ENCODE measurements at regions not wholly inside any gene's neighbourhood (a gene's known extent, or its start where the extent isn't known, plus 50 kb on each side); places are given as distances from the start of the nearest gene placed in this dataset.
A peak's percentile ranks its signal among the peaks of the same experiment; 100 is the strongest.

DNA sequence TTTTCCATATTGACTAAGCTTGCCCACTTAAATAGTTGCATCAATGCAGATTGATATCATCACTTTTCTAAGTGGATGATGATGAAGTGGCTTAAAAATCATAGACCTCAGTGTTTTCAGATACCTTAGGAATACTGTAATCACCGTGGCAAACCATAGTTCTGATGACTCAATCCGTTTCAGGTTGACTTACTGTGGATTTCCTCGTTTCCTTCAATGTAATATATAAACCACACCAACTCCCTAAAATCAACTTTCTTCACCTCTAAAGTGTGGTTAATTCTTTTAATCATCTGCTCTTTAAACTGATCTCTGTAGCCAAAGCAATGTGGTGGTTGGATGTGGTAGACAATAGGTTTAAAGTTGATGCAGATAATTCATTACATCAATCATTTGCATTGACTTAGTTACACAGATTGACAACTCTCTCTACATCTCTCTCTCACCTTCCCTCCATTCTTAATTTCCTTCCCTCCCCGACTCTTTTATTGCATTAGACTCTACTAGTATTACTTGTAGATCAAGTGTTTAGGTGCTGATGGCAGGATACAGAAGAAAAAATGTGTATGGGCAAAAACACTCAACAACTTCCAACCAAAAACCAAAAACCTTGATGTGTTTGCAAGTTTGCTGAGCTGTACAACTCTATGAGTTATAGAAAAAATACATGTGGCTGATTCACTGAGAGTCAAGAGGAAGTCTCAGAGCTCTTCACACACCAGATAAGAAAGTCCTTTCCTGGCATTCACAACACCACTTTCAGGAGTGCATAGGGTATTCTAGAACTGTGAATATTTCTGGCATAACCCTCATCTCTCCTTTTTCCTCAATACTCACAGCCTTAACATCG is 243.5 kb downstream of the NFKBIZ start:
- no peak for TF ChIP-seq CTCF (IDR thresholded peaks at IDR 0.05; ENCODE audit: unreplicated experiment)
- no peak overlapping the region for H3K4me3 Mint-ChIP-seq (ENCODE audit: unreplicated experiment)
- peaks cover 30% of the 10 kb centered on the region for H3K4me1 Mint-ChIP-seq (ENCODE audit: unreplicated experiment)
- peak overlapping the region; percentile 88 for H3K27ac Mint-ChIP-seq (ENCODE audit: unreplicated experiment)
- no peaks in the 10 kb centered on the region for H3K9me3 Mint-ChIP-seq (ENCODE audit: unreplicated experiment)
- no peak for DNase-seq (ENCODE audit: low spot score)
- peaks cover 4% of the 10 kb centered on the region for H3K36me3 Mint-ChIP-seq (ENCODE audit: low read depth, unreplicated experiment)
- H3K27me3 Mint-ChIP-seq (ENCODE audit: unreplicated experiment), result peaks cover 1% of the 10 kb centered on the region

DNA sequence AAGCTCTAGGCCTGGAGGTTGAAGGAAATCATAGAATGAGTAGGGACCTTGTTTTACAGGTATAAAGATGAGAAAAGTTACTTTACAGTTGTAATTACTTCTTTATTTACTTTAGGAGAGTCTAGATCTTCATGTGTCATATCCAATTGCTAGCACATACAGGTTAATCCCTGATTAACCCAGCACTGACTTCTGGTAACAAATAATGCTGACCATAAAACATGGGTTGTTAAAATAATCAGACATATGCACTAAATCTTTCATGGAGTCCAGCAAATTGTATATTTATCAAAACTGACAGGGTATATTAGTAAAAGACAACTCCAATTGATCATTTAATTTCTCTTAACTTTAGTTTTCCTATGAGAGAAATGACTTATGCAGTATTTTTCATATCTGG is 245.2 kb downstream of the NFKBIZ start:
- no peak for TF ChIP-seq CTCF (IDR thresholded peaks at IDR 0.05; ENCODE audit: unreplicated experiment)
- Mint-ChIP-seq H3K4me3 (ENCODE audit: unreplicated experiment) (no peak overlapping the region), H3K36me3 (ENCODE audit: low read depth, unreplicated experiment) (peaks cover 4% of the 10 kb centered on the region), H3K27me3 (ENCODE audit: unreplicated experiment) (peaks cover 1% of the 10 kb centered on the region), H3K9me3 (ENCODE audit: unreplicated experiment) (no peaks in the 10 kb centered on the region), H3K27ac (ENCODE audit: unreplicated experiment) (no peak overlapping the region), H3K4me1 (ENCODE audit: unreplicated experiment) (peaks cover 30% of the 10 kb centered on the region)
- no peak for DNase-seq (ENCODE audit: low spot score)

- no peak overlapping the region for H3K27ac Mint-ChIP-seq (ENCODE audit: unreplicated experiment)
- no peak overlapping the region for H3K4me3 Mint-ChIP-seq (ENCODE audit: unreplicated experiment)
- H3K27me3 Mint-ChIP-seq (ENCODE audit: unreplicated experiment), result peaks cover 1% of the 10 kb centered on the region
- no peak for DNase-seq (ENCODE audit: low spot score)
- H3K9me3 Mint-ChIP-seq (ENCODE audit: unreplicated experiment), result no peaks in the 10 kb centered on the region
- H3K4me1 Mint-ChIP-seq (ENCODE audit: unreplicated experiment), result peaks cover 27% of the 10 kb centered on the region
- TF ChIP-seq CTCF (IDR thresholded peaks at IDR 0.05; ENCODE audit: unreplicated experiment), result no peak
- H3K36me3 Mint-ChIP-seq (ENCODE audit: low read depth, unreplicated experiment), result peaks cover 4% of the 10 kb centered on the region
These were observed 246.1 kb downstream of the NFKBIZ start for GRCh38 chr3:102095383-102095782.

GRCh38 chr3:102096066-102096465 is 246.8 kb downstream of the NFKBIZ start:
- peaks cover 1% of the 10 kb centered on the region for H3K27me3 Mint-ChIP-seq (ENCODE audit: unreplicated experiment)

More at GRCh38 chr3:102096066-102096465, 246.8 kb downstream of the NFKBIZ start:
- H3K4me3 Mint-ChIP-seq (ENCODE audit: unreplicated experiment), result no peak overlapping the region
- H3K27ac Mint-ChIP-seq (ENCODE audit: unreplicated experiment), result no peak overlapping the region
- no peak for DNase-seq (ENCODE audit: low spot score)
- H3K36me3 Mint-ChIP-seq (ENCODE audit: low read depth, unreplicated experiment), result peaks cover 4% of the 10 kb centered on the region
- TF ChIP-seq CTCF (IDR thresholded peaks at IDR 0.05; ENCODE audit: unreplicated experiment), result no peak
- peaks cover 22% of the 10 kb centered on the region for H3K4me1 Mint-ChIP-seq (ENCODE audit: unreplicated experiment)
- H3K9me3 Mint-ChIP-seq (ENCODE audit: unreplicated experiment), result no peaks in the 10 kb centered on the region
